Endodermal cell (in vitro differentiated cells): ENCODE measurements at regions not wholly inside any gene's neighbourhood (a gene's known extent, or its start where the extent isn't known, plus 50 kb on each side); places are given as distances from the start of the nearest gene placed in this dataset.
"Not testable (repeated sequence)": the region's sequence is repeated elsewhere in the genome, so short reads cannot be mapped to it uniquely, and the experiment has no call there.

Experiments
- DNase-seq: peaks from one replicate; pipeline ENCODE4 v3.0.0-alpha.2; 2017
- H3K27ac ChIP-seq: 2 replicates; pipeline ENCODE4 v1.5.1; 2013; ENCODE audit warnings: mild to moderate bottlenecking, low read depth, low read length, moderate library complexity
- H3K27me3 ChIP-seq: 2 replicates; pipeline ENCODE4 v1.6.1; 2013; ENCODE audit warnings: mild to moderate bottlenecking, low read length, moderate library complexity; ENCODE audit not compliant: insufficient read depth, control insufficient read depth, poor library complexity, severe bottlenecking
- H3K36me3 ChIP-seq: 2 replicates; pipeline ENCODE4 v1.7.0; 2013; ENCODE audit warnings: mild to moderate bottlenecking, low read length, moderate library complexity; ENCODE audit not compliant: control insufficient read depth, insufficient read depth
- H3K4me1 ChIP-seq: one replicate; pipeline ENCODE4 v1.7.0; 2013; ENCODE audit warnings: low read length; ENCODE audit not compliant: control insufficient read depth, insufficient read depth
- H3K4me3 ChIP-seq: 2 replicates; pipeline ENCODE4 v1.5.1; 2013; ENCODE audit warnings: mild to moderate bottlenecking, low read length, moderate library complexity
- H3K9ac ChIP-seq: 2 replicates; pipeline ENCODE4 v1.6.1; 2013; ENCODE audit warnings: mild to moderate bottlenecking, low read length, moderate library complexity; ENCODE audit not compliant: poor library complexity, severe bottlenecking; ENCODE audit errors: extremely low read depth
- H3K9me3 ChIP-seq: 2 replicates; pipeline ENCODE4 v1.6.1; 2013; ENCODE audit warnings: mild to moderate bottlenecking, low read length, moderate library complexity; ENCODE audit not compliant: control insufficient read depth
- H3K27ac Mint-ChIP-seq: 2 replicates; pipeline ENCODE4 v1.8.0; 2020; ENCODE audit warnings: mixed read lengths
- H3K27me3 Mint-ChIP-seq: 2 replicates; pipeline ENCODE4 v1.8.0; 2021; ENCODE audit warnings: mild to moderate bottlenecking, mixed read lengths; ENCODE audit not compliant: insufficient read depth
- H3K36me3 Mint-ChIP-seq: 2 replicates; pipeline ENCODE4 v1.8.0; 2020; ENCODE audit warnings: low read depth, mixed read lengths
- H3K4me1 Mint-ChIP-seq: 2 replicates; pipeline ENCODE4 v1.8.0; 2020; ENCODE audit warnings: mixed read lengths
- H3K4me3 Mint-ChIP-seq: 2 replicates; pipeline ENCODE4 v1.8.0; 2020; ENCODE audit warnings: mild to moderate bottlenecking, moderate library complexity, mixed read lengths
- H3K9me3 Mint-ChIP-seq: 2 replicates; pipeline ENCODE4 v1.8.0; 2020; ENCODE audit warnings: mild to moderate bottlenecking, mixed read lengths
- WGBS, 2 experiments: methylation state at CpG; one replicate each; pipeline versions ENCODE4 v1.1.5 to v1.1.7; 2013; ENCODE audit warnings: missing lambda C conversion rate in 2 of 2, mixed read lengths in 1 of 2; ENCODE audit not compliant: insufficient coverage in 1 of 2, insufficient read length in 1 of 2; 5-methylcytosine and 5-hydroxymethylcytosine counted together
- TF ChIP-seq, protein P1 (sequence below): fragments of 200-600 bp; sonication (generic); conservative IDR thresholded peaks from 2 replicates; pipeline ENCODE4 v1.5.0; 2021; ENCODE audit warnings: antibody characterized with exemption, mild to moderate bottlenecking

DNA sequence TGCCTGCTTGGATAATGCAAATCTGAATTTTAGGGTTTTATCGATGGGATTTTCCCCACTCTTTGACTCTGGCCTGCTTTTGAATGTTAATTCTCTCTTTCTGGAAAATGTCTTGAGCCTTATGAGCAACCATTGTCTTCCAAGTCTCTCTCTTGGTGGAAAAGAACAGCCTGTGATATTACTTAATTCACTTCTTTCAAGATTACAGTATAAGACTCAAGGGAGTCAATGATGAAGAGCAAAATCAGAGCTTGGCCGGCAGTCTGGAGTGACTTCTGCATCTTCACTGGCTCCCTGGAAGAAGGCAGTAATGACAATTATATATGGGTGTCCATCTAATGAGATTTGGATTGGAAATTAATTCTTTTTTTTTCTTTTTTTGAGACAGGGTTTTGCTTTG is 122.9 kb upstream of the ZEB2 start:
- no peaks in the 10 kb centered on the region for H3K36me3 ChIP-seq
- H3K9me3 ChIP-seq, result no peaks in the 10 kb centered on the region
- Mint-ChIP-seq H3K4me1 (peaks cover 8% of the 10 kb centered on the region), H3K27ac (no peak overlapping the region), H3K4me3 (no peak overlapping the region), H3K9me3 (peaks cover 3% of the 10 kb centered on the region), H3K36me3 (no peaks in the 10 kb centered on the region), H3K27me3 (peaks cover 49% of the 10 kb centered on the region)
- H3K27me3 ChIP-seq, result peaks cover 70% of the 10 kb centered on the region
- H3K27ac ChIP-seq, result no peak overlapping the region
- no peak overlapping the region for H3K4me3 ChIP-seq
- H3K4me1 ChIP-seq, result no peaks in the 10 kb centered on the region
- no peak overlapping the region for H3K9ac ChIP-seq
- TF ChIP-seq, protein P1, sequence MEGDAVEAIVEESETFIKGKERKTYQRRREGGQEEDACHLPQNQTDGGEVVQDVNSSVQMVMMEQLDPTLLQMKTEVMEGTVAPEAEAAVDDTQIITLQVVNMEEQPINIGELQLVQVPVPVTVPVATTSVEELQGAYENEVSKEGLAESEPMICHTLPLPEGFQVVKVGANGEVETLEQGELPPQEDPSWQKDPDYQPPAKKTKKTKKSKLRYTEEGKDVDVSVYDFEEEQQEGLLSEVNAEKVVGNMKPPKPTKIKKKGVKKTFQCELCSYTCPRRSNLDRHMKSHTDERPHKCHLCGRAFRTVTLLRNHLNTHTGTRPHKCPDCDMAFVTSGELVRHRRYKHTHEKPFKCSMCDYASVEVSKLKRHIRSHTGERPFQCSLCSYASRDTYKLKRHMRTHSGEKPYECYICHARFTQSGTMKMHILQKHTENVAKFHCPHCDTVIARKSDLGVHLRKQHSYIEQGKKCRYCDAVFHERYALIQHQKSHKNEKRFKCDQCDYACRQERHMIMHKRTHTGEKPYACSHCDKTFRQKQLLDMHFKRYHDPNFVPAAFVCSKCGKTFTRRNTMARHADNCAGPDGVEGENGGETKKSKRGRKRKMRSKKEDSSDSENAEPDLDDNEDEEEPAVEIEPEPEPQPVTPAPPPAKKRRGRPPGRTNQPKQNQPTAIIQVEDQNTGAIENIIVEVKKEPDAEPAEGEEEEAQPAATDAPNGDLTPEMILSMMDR, result no peak
- no peak for DNase-seq
- 78 to 90% methylated on average over 1 to 2 of the region's 2 CpGs for WGBS, 2 experiments

- no peaks in the 10 kb centered on the region for H3K9me3 ChIP-seq
- no peak overlapping the region for H3K27ac ChIP-seq
- no peaks in the 10 kb centered on the region for H3K4me1 ChIP-seq
- WGBS, 2 experiments, result 56 to 70% methylated on average over 2 of the region's 2 CpGs
- peaks cover 75% of the 10 kb centered on the region for H3K27me3 ChIP-seq
- H3K36me3 Mint-ChIP-seq, result no peaks in the 10 kb centered on the region
- H3K9ac ChIP-seq, result no peak overlapping the region
- H3K9me3 Mint-ChIP-seq, result peaks cover 4% of the 10 kb centered on the region
- TF ChIP-seq, protein P1, result no peak
- no peak overlapping the region for H3K4me3 ChIP-seq
- H3K27ac Mint-ChIP-seq, result no peak overlapping the region
- H3K4me1 Mint-ChIP-seq, result peaks cover 8% of the 10 kb centered on the region
- no peak overlapping the region for H3K4me3 Mint-ChIP-seq
- no peak for DNase-seq
- H3K36me3 ChIP-seq, result no peaks in the 10 kb centered on the region
- peaks cover 51% of the 10 kb centered on the region for H3K27me3 Mint-ChIP-seq
These were observed 122.2 kb upstream of the ZEB2 start for GRCh38 chr2:144642131-144642530.

DNA sequence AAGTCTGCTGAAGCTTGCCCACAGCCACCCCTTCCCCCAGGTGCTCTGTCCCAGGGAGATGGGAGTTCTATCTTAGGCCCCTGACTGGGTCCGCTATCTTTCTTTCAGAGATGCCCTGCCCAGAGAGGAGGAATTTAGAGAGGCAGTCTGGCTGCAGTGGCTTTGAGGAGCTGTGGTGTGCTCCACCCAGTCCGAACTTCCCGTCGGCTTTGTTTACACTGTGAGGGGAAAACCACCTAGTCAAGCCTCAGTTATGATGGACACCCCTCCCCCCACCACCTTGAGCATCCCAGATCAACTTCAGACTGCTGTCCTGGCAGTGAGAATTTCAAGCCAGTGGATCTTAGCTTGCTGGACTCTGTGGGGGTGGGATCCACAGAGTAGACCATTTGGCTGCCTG is 118.3 kb upstream of the ZEB2 start:
- Mint-ChIP-seq H3K9me3 (peaks cover 28% of the 10 kb centered on the region), H3K27me3 (peaks cover 52% of the 10 kb centered on the region)
- H3K9ac ChIP-seq, H3K27ac ChIP-seq, H3K9me3 ChIP-seq, DNase-seq, H3K36me3 Mint-ChIP-seq, H3K27ac Mint-ChIP-seq, H3K4me3 Mint-ChIP-seq, H3K4me1 ChIP-seq, H3K36me3 ChIP-seq, H3K4me3 ChIP-seq, H3K4me1 Mint-ChIP-seq: not testable (repeated sequence)
- WGBS, 2 experiments, result 91 to 100% methylated on average over 3 to 4 of the region's 4 CpGs
- peaks cover 46% of the 10 kb centered on the region for H3K27me3 ChIP-seq

GRCh38 chr2:144636860-144637259 is 116.9 kb upstream of the ZEB2 start:
- not testable (repeated sequence) for H3K9me3 ChIP-seq, H3K36me3 Mint-ChIP-seq, H3K4me1 ChIP-seq, H3K9ac ChIP-seq, H3K4me1 Mint-ChIP-seq, DNase-seq, H3K27ac Mint-ChIP-seq, H3K4me3 ChIP-seq, H3K4me3 Mint-ChIP-seq, H3K27ac ChIP-seq, H3K36me3 ChIP-seq
- peaks cover 33% of the 10 kb centered on the region for H3K27me3 ChIP-seq
- H3K9me3 Mint-ChIP-seq, result peaks cover 29% of the 10 kb centered on the region
- H3K27me3 Mint-ChIP-seq, result peaks cover 42% of the 10 kb centered on the region
- 86% methylated on average over 1 of the region's 1 CpG; no CpG with 5 or more reads in 1 of the 2 experiments for WGBS, 2 experiments
